Fibroblast of lung (primary cell): ENCODE measurements at regions not wholly inside any gene's neighbourhood (a gene's known extent, or its start where the extent isn't known, plus 50 kb on each side); places are given as distances from the start of the nearest gene placed in this dataset.

Source experiments
- CTCF ChIP-seq, 2 donors: IDR thresholded peaks in 1 of 2; conservative IDR thresholded peaks in 1 of 2; 1 replicate in 1 of 2; 2 replicates in 1 of 2; pipeline ENCODE4 v1.5.1; 2011 to 2012; ENCODE audit warnings: low read length in 2 of 2, control low read depth in 1 of 2, inconsistent platforms in 1 of 2, low read depth in 1 of 2, mild to moderate bottlenecking in 1 of 2
- EZH2 ChIP-seq: IDR thresholded peaks from 2 replicates; pipeline ENCODE4 v1.5.1; 2012; ENCODE audit warnings: low read length, control low read depth, mild to moderate bottlenecking; ENCODE audit errors: missing control alignments

- TF ChIP-seq CTCF (conservative IDR thresholded peaks at IDR 0.05 in 1 of 2, IDR thresholded peaks at IDR 0.05 in 1 of 2; ENCODE audit: low read depth in 1 of 2, low read length in 2 of 2) = no peak
- TF ChIP-seq EZH2 = no peak
Measured at GRCh38 chr22:47299863-47300697, 537.6 kb downstream of the TBC1D22A start.
